ENCODE measurements at regions not wholly inside any gene's neighbourhood (a gene's known extent, or its start where the extent isn't known, plus 50 kb on each side); places are given as distances from the start of the nearest gene placed in this dataset.

- no peaks in the 10 kb centered on the region for H3K9me3 ChIP-seq (ENCODE audit: control insufficient read depth in 5 of 5, low read length in 5 of 5)
- no peak overlapping the region for H3K4me3 ChIP-seq (ENCODE audit: low read depth in 1 of 5, low read length in 5 of 5)
- H3K27me3 ChIP-seq (ENCODE audit: control insufficient read depth in 5 of 5, insufficient read depth in 4 of 5, low read length in 5 of 5): peaks cover 0 to 3% (median 0%) of the 10 kb centered on the region in 5 donors
Measured at GRCh38 chr6:90346729-90347128, 50.1 kb upstream of the BACH2 start.

More at GRCh38 chr6:90346729-90347128, 50.1 kb upstream of the BACH2 start:
- Histone ChIP-seq H3K4me1 (ENCODE audit: control insufficient read depth in 5 of 5, insufficient read depth in 5 of 5, low read length in 5 of 5) (no peaks in the 10 kb centered on the region), H3K9ac (ENCODE audit: low read length in 5 of 5) (no peak overlapping the region), H3K36me3 (ENCODE audit: control insufficient read depth in 5 of 5, insufficient read depth in 5 of 5, low read length in 5 of 5) (no peaks in the 10 kb centered on the region), H3K27ac (ENCODE audit: low read depth, low read length) (no peak overlapping the region)
